ENCODE measurements at regions not wholly inside any gene's neighbourhood (a gene's known extent, or its start where the extent isn't known, plus 50 kb on each side); places are given as distances from the start of the nearest gene placed in this dataset.

- H2AFZ ChIP-seq (ENCODE audit: low read depth), result no peak overlapping the region
- no peaks in the 10 kb centered on the region for H4K20me1 ChIP-seq (ENCODE audit: insufficient read depth)
- no peak overlapping the region for H3K4me2 ChIP-seq
- H3K27me3 ChIP-seq (ENCODE audit: insufficient read depth, low read depth), result no peaks in the 10 kb centered on the region
- H3K36me3 ChIP-seq (ENCODE audit: insufficient read depth), result no peaks in the 10 kb centered on the region
- no peaks in the 10 kb centered on the region for H3K4me1 ChIP-seq (ENCODE audit: low read depth, poor library complexity, severe bottlenecking)
- H3K4me3 ChIP-seq (IDR thresholded peaks at IDR 0.05; ENCODE audit: insufficient read depth, low read depth, low read length), result no peak overlapping the region
- H3K79me2 ChIP-seq (ENCODE audit: insufficient read depth, low read depth), result no peaks in the 10 kb centered on the region
- TF ChIP-seq CTCF (conservative IDR thresholded peaks at IDR 0.05; ENCODE audit: low read depth, low read length), result no peak
- no peak overlapping the region for H3K9ac ChIP-seq
- no peak overlapping the region for H3K27ac ChIP-seq
These were observed 329.1 kb downstream of the FBXW7 start for GRCh38 chr4:152206646-152207377.

GRCh38 chr4:152206185-152206584 lies 329.7 kb downstream of the FBXW7 start:
- Histone ChIP-seq H3K4me2 (no peak overlapping the region), H2AFZ (ENCODE audit: low read depth) (no peak overlapping the region), H3K79me2 (ENCODE audit: insufficient read depth, low read depth) (no peaks in the 10 kb centered on the region), H3K4me1 (ENCODE audit: low read depth, poor library complexity, severe bottlenecking) (no peaks in the 10 kb centered on the region), H3K4me3 (IDR thresholded peaks at IDR 0.05; ENCODE audit: insufficient read depth, low read depth, low read length) (no peak overlapping the region), H3K27me3 (ENCODE audit: insufficient read depth, low read depth) (no peaks in the 10 kb centered on the region), H3K36me3 (ENCODE audit: insufficient read depth) (no peaks in the 10 kb centered on the region), H3K27ac (no peak overlapping the region), H3K9ac (no peak overlapping the region), H4K20me1 (ENCODE audit: insufficient read depth) (no peaks in the 10 kb centered on the region)
- TF ChIP-seq CTCF (conservative IDR thresholded peaks at IDR 0.05; ENCODE audit: low read depth, low read length), result no peak

GRCh38 chr4:152202415-152202814 lies 333.5 kb downstream of the FBXW7 start:
- Histone ChIP-seq H3K4me3 (IDR thresholded peaks at IDR 0.05; ENCODE audit: insufficient read depth, low read depth, low read length) (no peak overlapping the region), H3K4me1 (ENCODE audit: low read depth, poor library complexity, severe bottlenecking) (no peaks in the 10 kb centered on the region), H3K79me2 (ENCODE audit: insufficient read depth, low read depth) (no peaks in the 10 kb centered on the region), H3K36me3 (ENCODE audit: insufficient read depth) (no peaks in the 10 kb centered on the region), H3K4me2 (no peak overlapping the region), H3K9ac (no peak overlapping the region), H3K27me3 (ENCODE audit: insufficient read depth, low read depth) (no peaks in the 10 kb centered on the region), H2AFZ (ENCODE audit: low read depth) (no peak overlapping the region), H4K20me1 (ENCODE audit: insufficient read depth) (no peaks in the 10 kb centered on the region), H3K27ac (no peak overlapping the region)
- no peak for TF ChIP-seq CTCF (conservative IDR thresholded peaks at IDR 0.05; ENCODE audit: low read depth, low read length)

- H3K4me3 ChIP-seq (IDR thresholded peaks at IDR 0.05; ENCODE audit: insufficient read depth, low read depth, low read length), result no peak overlapping the region
- no peaks in the 10 kb centered on the region for H3K79me2 ChIP-seq (ENCODE audit: insufficient read depth, low read depth)
- H3K4me2 ChIP-seq, result no peak overlapping the region
- no peaks in the 10 kb centered on the region for H3K4me1 ChIP-seq (ENCODE audit: low read depth, poor library complexity, severe bottlenecking)
- H4K20me1 ChIP-seq (ENCODE audit: insufficient read depth), result no peaks in the 10 kb centered on the region
- TF ChIP-seq CTCF (conservative IDR thresholded peaks at IDR 0.05; ENCODE audit: low read depth, low read length), result no peak
- H2AFZ ChIP-seq (ENCODE audit: low read depth), result no peak overlapping the region
- no peaks in the 10 kb centered on the region for H3K36me3 ChIP-seq (ENCODE audit: insufficient read depth)
- no peaks in the 10 kb centered on the region for H3K27me3 ChIP-seq (ENCODE audit: insufficient read depth, low read depth)
- H3K27ac ChIP-seq, result no peak overlapping the region
- H3K9ac ChIP-seq, result no peak overlapping the region
These were observed 335.2 kb downstream of the FBXW7 start for GRCh38 chr4:152200511-152201333.
